ENCODE measurements at regions not wholly inside any gene's neighbourhood (a gene's known extent, or its start where the extent isn't known, plus 50 kb on each side); places are given as distances from the start of the nearest gene placed in this dataset.
A peak's percentile ranks its signal among the peaks of the same experiment; 100 is the strongest.

GRCh38 chr2:118350621-118351020 is 262.4 kb downstream of the INSIG2 start:
- Histone ChIP-seq H3K27me3 (ENCODE audit: control insufficient read depth, insufficient read depth, low read length) (no peaks in the 10 kb centered on the region), H3K36me3 (ENCODE audit: control insufficient read depth, insufficient read depth, low read length) (no peaks in the 10 kb centered on the region), H3K9me3 (ENCODE audit: control insufficient read depth, insufficient read depth, low read length) (no peaks in the 10 kb centered on the region), H3K4me3 (ENCODE audit: low read depth, low read length) (no peak overlapping the region), H3K4me1 (ENCODE audit: control insufficient read depth, insufficient read depth, low read length) (peaks cover 3% of the 10 kb centered on the region), H3K9ac (ENCODE audit: low read depth, low read length) (no peak overlapping the region)

GRCh38 chr2:118349365-118349764 is 261.1 kb downstream of the INSIG2 start:
- no peak overlapping the region for H3K4me3 ChIP-seq (ENCODE audit: low read depth, low read length)
- H3K27me3 ChIP-seq (ENCODE audit: control insufficient read depth, insufficient read depth, low read length), result no peaks in the 10 kb centered on the region
- no peaks in the 10 kb centered on the region for H3K36me3 ChIP-seq (ENCODE audit: control insufficient read depth, insufficient read depth, low read length)
- H3K4me1 ChIP-seq (ENCODE audit: control insufficient read depth, insufficient read depth, low read length), result peaks cover 4% of the 10 kb centered on the region
- H3K9ac ChIP-seq (ENCODE audit: low read depth, low read length), result no peak overlapping the region
- H3K9me3 ChIP-seq (ENCODE audit: control insufficient read depth, insufficient read depth, low read length), result no peaks in the 10 kb centered on the region

GRCh38 chr2:118348380-118349034 is 260.2 kb downstream of the INSIG2 start:
- Histone ChIP-seq H3K36me3 (ENCODE audit: control insufficient read depth, insufficient read depth, low read length) (no peaks in the 10 kb centered on the region), H3K4me3 (ENCODE audit: low read depth, low read length) (no peak overlapping the region), H3K27me3 (ENCODE audit: control insufficient read depth, insufficient read depth, low read length) (no peaks in the 10 kb centered on the region), H3K9ac (ENCODE audit: low read depth, low read length) (no peak overlapping the region), H3K9me3 (ENCODE audit: control insufficient read depth, insufficient read depth, low read length) (no peaks in the 10 kb centered on the region), H3K4me1 (ENCODE audit: control insufficient read depth, insufficient read depth, low read length) (peaks cover 4% of the 10 kb centered on the region)

- Histone ChIP-seq H3K27me3 (ENCODE audit: control insufficient read depth, insufficient read depth, low read length) (no peaks in the 10 kb centered on the region), H3K36me3 (ENCODE audit: control insufficient read depth, insufficient read depth, low read length) (no peaks in the 10 kb centered on the region), H3K9ac (ENCODE audit: low read depth, low read length) (no peak overlapping the region), H3K4me1 (ENCODE audit: control insufficient read depth, insufficient read depth, low read length) (peaks cover 9% of the 10 kb centered on the region), H3K9me3 (ENCODE audit: control insufficient read depth, insufficient read depth, low read length) (no peaks in the 10 kb centered on the region), H3K4me3 (ENCODE audit: low read depth, low read length) (no peak overlapping the region)
Observed at GRCh38 chr2:118345465-118345864, 257.2 kb downstream of the INSIG2 start.

- peaks cover 12% of the 10 kb centered on the region for H3K4me1 ChIP-seq (ENCODE audit: control insufficient read depth, insufficient read depth, low read length)
- no peak overlapping the region for H3K4me3 ChIP-seq (ENCODE audit: low read depth, low read length)
- H3K27me3 ChIP-seq (ENCODE audit: control insufficient read depth, insufficient read depth, low read length), result no peaks in the 10 kb centered on the region
- H3K9ac ChIP-seq (ENCODE audit: low read depth, low read length), result no peak overlapping the region
- H3K36me3 ChIP-seq (ENCODE audit: control insufficient read depth, insufficient read depth, low read length), result no peaks in the 10 kb centered on the region
- no peaks in the 10 kb centered on the region for H3K9me3 ChIP-seq (ENCODE audit: control insufficient read depth, insufficient read depth, low read length)
Observed at GRCh38 chr2:118340103-118340502, 251.8 kb downstream of the INSIG2 start.

GRCh38 chr2:118339386-118339785 is 251.1 kb downstream of the INSIG2 start:
- Histone ChIP-seq H3K4me3 (ENCODE audit: low read depth, low read length) (no peak overlapping the region), H3K4me1 (ENCODE audit: control insufficient read depth, insufficient read depth, low read length) (peaks cover 12% of the 10 kb centered on the region), H3K27me3 (ENCODE audit: control insufficient read depth, insufficient read depth, low read length) (no peaks in the 10 kb centered on the region), H3K36me3 (ENCODE audit: control insufficient read depth, insufficient read depth, low read length) (no peaks in the 10 kb centered on the region), H3K9ac (ENCODE audit: low read depth, low read length) (no peak overlapping the region), H3K9me3 (ENCODE audit: control insufficient read depth, insufficient read depth, low read length) (no peaks in the 10 kb centered on the region)

DNA sequence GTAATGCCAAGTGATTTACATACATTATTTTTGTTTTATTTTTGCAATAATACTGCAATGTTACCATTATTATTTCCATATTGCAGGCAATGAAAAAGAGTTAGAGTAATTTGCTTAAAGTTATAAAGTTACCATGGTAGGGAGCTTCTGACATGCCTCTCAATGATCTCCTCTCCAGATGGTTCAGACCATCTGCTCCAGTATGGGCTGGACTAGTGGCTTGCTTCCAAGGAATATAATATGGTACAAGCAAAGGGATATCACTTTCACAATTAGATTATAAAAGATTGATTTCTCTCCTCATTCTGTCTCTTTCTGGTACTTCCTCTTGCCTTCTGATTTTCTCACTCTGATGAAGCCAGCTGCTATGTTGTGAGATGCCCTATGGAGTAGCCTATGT is 245.4 kb downstream of the INSIG2 start:
- H3K4me3 ChIP-seq (ENCODE audit: low read depth, low read length), result no peak overlapping the region
- H3K27me3 ChIP-seq (ENCODE audit: control insufficient read depth, insufficient read depth, low read length), result no peaks in the 10 kb centered on the region
- no peaks in the 10 kb centered on the region for H3K36me3 ChIP-seq (ENCODE audit: control insufficient read depth, insufficient read depth, low read length)
- H3K9me3 ChIP-seq (ENCODE audit: control insufficient read depth, insufficient read depth, low read length), result no peaks in the 10 kb centered on the region
- no peaks in the 10 kb centered on the region for H3K4me1 ChIP-seq (ENCODE audit: control insufficient read depth, insufficient read depth, low read length)
- no peak overlapping the region for H3K9ac ChIP-seq (ENCODE audit: low read depth, low read length)

- no peak overlapping the region for H3K9ac ChIP-seq (ENCODE audit: low read depth, low read length)
- no peaks in the 10 kb centered on the region for H3K27me3 ChIP-seq (ENCODE audit: control insufficient read depth, insufficient read depth, low read length)
- H3K36me3 ChIP-seq (ENCODE audit: control insufficient read depth, insufficient read depth, low read length), result no peaks in the 10 kb centered on the region
- H3K9me3 ChIP-seq (ENCODE audit: control insufficient read depth, insufficient read depth, low read length), result no peaks in the 10 kb centered on the region
- no peak overlapping the region for H3K4me3 ChIP-seq (ENCODE audit: low read depth, low read length)
- H3K4me1 ChIP-seq (ENCODE audit: control insufficient read depth, insufficient read depth, low read length), result peaks cover 21% of the 10 kb centered on the region
Observed at GRCh38 chr2:118325321-118325955, 237.2 kb downstream of the INSIG2 start.

DNA sequence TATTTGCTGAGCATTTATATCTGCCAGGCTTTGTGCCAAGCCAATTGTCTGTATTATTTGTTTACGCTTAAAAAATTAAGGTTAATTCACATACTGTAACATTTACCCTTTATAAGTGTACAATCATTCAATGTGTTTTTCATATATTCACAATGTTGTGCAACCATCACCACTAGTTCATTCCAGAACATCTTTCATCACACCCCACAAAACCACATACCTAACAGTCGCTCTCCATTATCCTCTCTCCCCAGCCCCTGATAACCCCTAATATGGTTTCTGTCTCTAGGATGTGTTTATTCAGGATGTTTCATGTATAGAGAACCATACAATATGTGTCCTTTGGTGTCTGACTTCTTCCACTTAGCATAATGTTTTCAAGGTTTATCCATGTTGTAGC is 234.1 kb downstream of the INSIG2 start:
- H3K36me3 ChIP-seq (ENCODE audit: control insufficient read depth, insufficient read depth, low read length), result no peaks in the 10 kb centered on the region
- no peaks in the 10 kb centered on the region for H3K27me3 ChIP-seq (ENCODE audit: control insufficient read depth, insufficient read depth, low read length)
- H3K4me1 ChIP-seq (ENCODE audit: control insufficient read depth, insufficient read depth, low read length), result peaks cover 42% of the 10 kb centered on the region
- no peak overlapping the region for H3K4me3 ChIP-seq (ENCODE audit: low read depth, low read length)
- no peak overlapping the region for H3K9ac ChIP-seq (ENCODE audit: low read depth, low read length)
- no peaks in the 10 kb centered on the region for H3K9me3 ChIP-seq (ENCODE audit: control insufficient read depth, insufficient read depth, low read length)

GRCh38 chr2:118321432-118322105 is 233.3 kb downstream of the INSIG2 start:
- Histone ChIP-seq H3K9ac (ENCODE audit: low read depth, low read length) (no peak overlapping the region), H3K36me3 (ENCODE audit: control insufficient read depth, insufficient read depth, low read length) (no peaks in the 10 kb centered on the region), H3K9me3 (ENCODE audit: control insufficient read depth, insufficient read depth, low read length) (no peaks in the 10 kb centered on the region), H3K27me3 (ENCODE audit: control insufficient read depth, insufficient read depth, low read length) (no peaks in the 10 kb centered on the region), H3K4me3 (ENCODE audit: low read depth, low read length) (no peak overlapping the region), H3K4me1 (ENCODE audit: control insufficient read depth, insufficient read depth, low read length) (peaks cover 45% of the 10 kb centered on the region)

DNA sequence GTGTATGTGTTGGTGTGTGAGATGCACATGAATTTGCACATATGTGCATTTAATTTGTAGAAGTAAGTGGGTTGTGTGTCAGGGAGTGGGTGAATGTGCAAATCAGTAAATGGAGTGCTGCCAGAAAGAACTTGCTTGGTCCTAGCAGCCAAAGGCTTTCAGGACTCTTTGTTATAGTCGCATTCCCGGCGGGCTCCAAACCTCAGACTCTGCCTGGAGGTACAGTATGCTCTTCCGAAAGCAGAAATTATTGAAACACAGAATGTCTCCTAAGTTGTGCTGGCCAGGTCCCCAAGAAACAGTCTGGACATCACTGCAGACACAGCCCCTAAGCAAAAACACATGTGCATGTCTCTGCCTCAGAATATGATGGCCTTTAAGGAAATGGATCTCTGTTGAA is 232.4 kb downstream of the INSIG2 start:
- H3K27me3 ChIP-seq (ENCODE audit: control insufficient read depth, insufficient read depth, low read length), result no peaks in the 10 kb centered on the region
- H3K9ac ChIP-seq (ENCODE audit: low read depth, low read length), result no peak overlapping the region
- H3K36me3 ChIP-seq (ENCODE audit: control insufficient read depth, insufficient read depth, low read length), result no peaks in the 10 kb centered on the region
- no peaks in the 10 kb centered on the region for H3K9me3 ChIP-seq (ENCODE audit: control insufficient read depth, insufficient read depth, low read length)
- H3K4me1 ChIP-seq (ENCODE audit: control insufficient read depth, insufficient read depth, low read length), result peaks cover 45% of the 10 kb centered on the region
- H3K4me3 ChIP-seq (ENCODE audit: low read depth, low read length), result peak overlapping the region; percentile 28

GRCh38 chr2:118320196-118320595 is 231.9 kb downstream of the INSIG2 start:
- no peaks in the 10 kb centered on the region for H3K9me3 ChIP-seq (ENCODE audit: control insufficient read depth, insufficient read depth, low read length)
- H3K4me3 ChIP-seq (ENCODE audit: low read depth, low read length), result peak overlapping the region; percentile 28
- peaks cover 45% of the 10 kb centered on the region for H3K4me1 ChIP-seq (ENCODE audit: control insufficient read depth, insufficient read depth, low read length)
- no peaks in the 10 kb centered on the region for H3K27me3 ChIP-seq (ENCODE audit: control insufficient read depth, insufficient read depth, low read length)
- H3K36me3 ChIP-seq (ENCODE audit: control insufficient read depth, insufficient read depth, low read length), result no peaks in the 10 kb centered on the region
- no peak overlapping the region for H3K9ac ChIP-seq (ENCODE audit: low read depth, low read length)
